ENCODE measurements at regions not wholly inside any gene's neighbourhood (a gene's known extent, or its start where the extent isn't known, plus 50 kb on each side); places are given as distances from the start of the nearest gene placed in this dataset.

DNA sequence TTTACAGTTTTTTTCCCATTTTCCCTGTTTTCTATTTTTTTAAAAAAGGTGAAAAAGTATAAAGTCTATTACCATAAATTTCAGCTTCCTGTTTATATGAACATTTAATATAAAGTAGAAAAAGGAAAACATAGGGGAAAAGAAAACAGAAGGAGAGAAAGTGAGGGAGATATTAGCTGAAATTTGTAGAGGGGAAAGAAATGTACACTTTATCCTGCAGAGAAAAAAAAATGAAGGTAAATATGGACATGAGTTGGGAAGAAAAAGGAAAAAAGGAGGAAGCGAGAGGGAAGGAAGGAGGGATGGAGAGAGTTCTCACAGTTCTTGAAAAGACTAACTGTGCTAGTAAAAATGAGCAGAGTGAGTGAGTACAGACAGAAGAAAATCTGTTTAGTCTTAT lies 91.6 kb upstream of the BTG1 start:
- TF ChIP-seq, protein P1, sequence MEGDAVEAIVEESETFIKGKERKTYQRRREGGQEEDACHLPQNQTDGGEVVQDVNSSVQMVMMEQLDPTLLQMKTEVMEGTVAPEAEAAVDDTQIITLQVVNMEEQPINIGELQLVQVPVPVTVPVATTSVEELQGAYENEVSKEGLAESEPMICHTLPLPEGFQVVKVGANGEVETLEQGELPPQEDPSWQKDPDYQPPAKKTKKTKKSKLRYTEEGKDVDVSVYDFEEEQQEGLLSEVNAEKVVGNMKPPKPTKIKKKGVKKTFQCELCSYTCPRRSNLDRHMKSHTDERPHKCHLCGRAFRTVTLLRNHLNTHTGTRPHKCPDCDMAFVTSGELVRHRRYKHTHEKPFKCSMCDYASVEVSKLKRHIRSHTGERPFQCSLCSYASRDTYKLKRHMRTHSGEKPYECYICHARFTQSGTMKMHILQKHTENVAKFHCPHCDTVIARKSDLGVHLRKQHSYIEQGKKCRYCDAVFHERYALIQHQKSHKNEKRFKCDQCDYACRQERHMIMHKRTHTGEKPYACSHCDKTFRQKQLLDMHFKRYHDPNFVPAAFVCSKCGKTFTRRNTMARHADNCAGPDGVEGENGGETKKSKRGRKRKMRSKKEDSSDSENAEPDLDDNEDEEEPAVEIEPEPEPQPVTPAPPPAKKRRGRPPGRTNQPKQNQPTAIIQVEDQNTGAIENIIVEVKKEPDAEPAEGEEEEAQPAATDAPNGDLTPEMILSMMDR (conservative IDR thresholded peaks at IDR 0.05; ENCODE audit: low read depth, low read length): no peak
- no peak for TF ChIP-seq EZH2 (IDR thresholded peaks at IDR 0.05; ENCODE audit: low read length, unreplicated experiment)
- no peak for TF ChIP-seq EZH2phosphoT487 (IDR thresholded peaks at IDR 0.05; ENCODE audit: borderline replicate concordance, low read length)
